Gastrocnemius medialis (tissue), 4 donors: ENCODE measurements at regions not wholly inside any gene's neighbourhood (a gene's known extent, or its start where the extent isn't known, plus 50 kb on each side); places are given as distances from the start of the nearest gene placed in this dataset.

ENCODE experiments used
- ATAC-seq, 2 donors: fragments of 150-250 bp; one replicate each; pipeline ENCODE4 v1.9.1; 2016
- DNase-seq, 2 donors: peaks; one replicate each; pipeline ENCODE4 v3.0.0-alpha.2; 2019
- H3K27ac ChIP-seq, 4 donors: fragments of 200-600 bp; sonication (generic); 1 replicate in 1 of 4; 2 replicates in 3 of 4; pipeline ENCODE4 v1.5.1; 2016 to 2018; ENCODE audit warnings: mild to moderate bottlenecking in 2 of 4, moderate library complexity in 1 of 4
- H3K27me3 ChIP-seq, 3 donors: fragments of 200-600 bp; sonication (generic) in 2 of 3; 1 replicate in 1 of 3; 2 replicates in 2 of 3; pipeline versions ENCODE4 v1.5.1 to v1.6.0; 2016 to 2019; ENCODE audit warnings: mild to moderate bottlenecking in 1 of 3, moderate library complexity in 1 of 3
- H3K36me3 ChIP-seq, 2 donors: fragments of 200-600 bp; sonication (generic) in 1 of 2; one replicate each; pipeline ENCODE4 v1.5.1; 2017 to 2018
- H3K4me1 ChIP-seq, 2 donors: fragments of 200-600 bp; sonication (generic) in 1 of 2; one replicate each; pipeline ENCODE4 v1.5.1; 2016 to 2017; ENCODE audit warnings: mild to moderate bottlenecking in 2 of 2
- H3K4me3 ChIP-seq, 4 donors: fragments of 200-600 bp; sonication (generic) in 3 of 4; 1 replicate in 1 of 4; 2 replicates in 3 of 4; pipeline ENCODE4 v1.5.1; 2016 to 2019; ENCODE audit warnings: mild to moderate bottlenecking in 2 of 4
- H3K9me3 ChIP-seq, 3 donors: fragments of 200-600 bp; sonication (generic) in 2 of 3; 1 replicate in 1 of 3; 2 replicates in 2 of 3; pipeline ENCODE4 v1.5.1; 2016 to 2019
- CTCF ChIP-seq, 5 experiments: fragments of 450-650 bp in 3 of 5; fragments of 200-600 bp in 2 of 5; sonication (generic) in 2 of 5; IDR thresholded peaks in 4 of 5; conservative IDR thresholded peaks in 1 of 5; 1 replicate in 4 of 5; 2 replicates in 1 of 5; pipeline ENCODE4 v1.5.1; 2016 to 2019; ENCODE audit warnings: antibody characterized with exemption in 5 of 5, mild to moderate bottlenecking in 3 of 5, moderate library complexity in 3 of 5
- POLR2A ChIP-seq, 2 donors: fragments of 450-650 bp; IDR thresholded peaks; one replicate each; pipeline ENCODE4 v1.6.1; 2017; ENCODE audit warnings: antibody characterized with exemption in 2 of 2, mild to moderate bottlenecking in 2 of 2, moderate library complexity in 2 of 2
- in situ Hi-C, 4 donors: fragments of 200-750 bp; cut with MboI; loops; one replicate each; pipeline versions ENCODE4 v1.15.0 to v1.8.0; 2017; ENCODE audit warnings: low sequenced_read_pairs in 4 of 4
- intact Hi-C: fragments of 100-400 bp; cut with DNase I; formaldehyde crosslinking; loops from one replicate; pipeline ENCODE4 v1.15.1; 2023; ENCODE audit warnings: low total_unique reads

DNA sequence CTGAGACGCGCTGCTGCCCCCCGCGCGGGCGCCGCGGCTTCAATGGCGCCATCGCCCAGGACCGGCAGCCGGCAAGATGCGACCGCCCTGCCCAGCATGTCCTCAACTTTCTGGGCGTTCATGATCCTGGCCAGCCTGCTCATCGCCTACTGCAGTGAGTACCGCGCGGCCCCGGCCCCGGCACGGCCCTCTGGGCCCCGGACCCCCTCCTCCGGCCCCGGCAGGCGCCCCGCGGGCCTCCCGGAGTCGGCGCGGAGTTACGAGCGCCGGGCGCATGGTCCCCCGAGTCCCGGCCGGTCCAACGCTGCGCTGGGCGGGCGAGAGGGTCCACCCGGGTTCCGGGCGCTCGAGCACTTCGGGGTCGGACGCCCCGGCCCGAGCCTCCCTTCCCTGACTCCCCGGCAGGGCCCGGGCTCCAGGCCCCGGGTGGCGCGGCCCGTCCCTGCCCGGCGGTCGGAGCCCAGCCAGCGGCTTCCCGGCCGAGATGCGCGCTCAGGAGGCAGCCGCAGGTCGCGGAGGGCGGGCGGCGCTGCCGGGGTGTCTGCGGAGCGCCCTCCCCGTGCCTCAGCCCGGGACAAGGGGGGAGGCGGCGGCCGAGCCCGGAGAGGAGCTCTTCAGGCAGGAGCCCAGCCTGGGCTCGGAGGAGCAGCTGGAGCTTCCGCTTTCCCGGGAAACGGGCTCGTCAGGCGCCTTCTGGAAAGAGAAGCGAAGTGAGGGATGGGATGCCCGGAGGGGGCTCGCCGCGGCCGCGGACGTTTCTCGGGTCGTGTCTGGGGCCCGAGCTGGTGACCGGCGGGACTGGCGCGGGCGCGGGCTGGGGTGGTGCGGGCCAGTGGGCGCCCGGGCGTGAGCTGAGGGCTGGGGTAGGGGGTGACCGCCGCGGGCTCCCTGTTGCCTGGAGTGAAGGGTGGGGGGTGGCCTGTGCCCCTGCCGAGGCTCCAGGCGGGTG lies 1337.8 kb downstream of the BRD1 start:
- Histone ChIP-seq H3K27me3 (peaks cover 12 to 39% (median 18%) of the 10 kb centered on the region in 3 donors), H3K9me3 (no peaks in the 10 kb centered on the region), H3K4me1 (no peaks in the 10 kb centered on the region), H3K27ac (no peak overlapping the region), H3K4me3 (peak overlapping the region; percentile 17 to 46 (median 28)), H3K36me3 (no peaks in the 10 kb centered on the region)
- no peak for DNase-seq
- no peak for ATAC-seq
- intact Hi-C loops: no loop called here
- in situ Hi-C loops: no loop called here
- TF ChIP-seq POLR2A (IDR thresholded peaks at IDR 0.05) (no peak), CTCF (IDR thresholded peaks at IDR 0.05 in 4 of 5, conservative IDR thresholded peaks at IDR 0.05 in 1 of 5) (no peak)

- H3K4me3 ChIP-seq: no peak overlapping the region
- in situ Hi-C loops: no loop called here
These were observed 1338.8 kb downstream of the BRD1 start for GRCh38 chr22:48488611-48489511.

DNA sequence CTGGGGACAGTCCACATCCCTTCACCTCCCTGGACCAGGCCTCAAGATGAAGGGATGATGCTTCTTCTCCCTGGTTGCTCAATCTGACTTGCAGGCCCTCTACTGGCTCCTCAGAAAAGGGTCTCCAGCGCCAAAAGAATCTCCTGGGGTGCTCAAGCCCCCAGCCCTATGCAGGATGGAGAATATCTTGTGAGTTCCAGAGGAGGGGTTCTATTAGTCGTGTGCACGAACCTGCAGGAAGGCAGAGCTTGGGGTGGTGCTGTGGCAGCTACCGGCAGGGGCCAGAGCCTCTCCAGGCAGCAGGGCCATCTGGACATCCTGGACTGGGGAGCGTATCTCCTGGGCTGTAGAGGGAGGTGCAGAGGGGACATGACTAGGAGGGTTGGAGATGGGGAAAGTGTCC lies 1339.5 kb downstream of the BRD1 start:
- no peak for TF ChIP-seq POLR2A (IDR thresholded peaks at IDR 0.05)
- TF ChIP-seq CTCF (IDR thresholded peaks at IDR 0.05 in 4 of 5, conservative IDR thresholded peaks at IDR 0.05 in 1 of 5): no peak
- DNase-seq: no peak
- intact Hi-C loops (no loop called here), in situ Hi-C loops (no loop called here)
- H3K4me3 ChIP-seq: no peak overlapping the region
- no peak overlapping the region for H3K27ac ChIP-seq
- peaks cover 12 to 39% (median 18%) of the 10 kb centered on the region in 3 donors for H3K27me3 ChIP-seq
- no peaks in the 10 kb centered on the region for H3K36me3 ChIP-seq
- H3K9me3 ChIP-seq: no peaks in the 10 kb centered on the region
- ATAC-seq: no peak
- H3K4me1 ChIP-seq: no peaks in the 10 kb centered on the region

More at GRCh38 chr22:48488611-48489511, 1338.8 kb downstream of the BRD1 start:
- Histone ChIP-seq H3K9me3 (no peaks in the 10 kb centered on the region), H3K4me1 (no peaks in the 10 kb centered on the region), H3K36me3 (no peaks in the 10 kb centered on the region), H3K27ac (no peak overlapping the region), H3K27me3 (peaks cover 12 to 39% (median 18%) of the 10 kb centered on the region in 3 donors)
- DNase-seq: no peak
- TF ChIP-seq POLR2A (IDR thresholded peaks at IDR 0.05) (no peak), CTCF (IDR thresholded peaks at IDR 0.05 in 4 of 5, conservative IDR thresholded peaks at IDR 0.05 in 1 of 5) (no peak)
- intact Hi-C loops: no loop called here
- ATAC-seq: no peak

- no peak for ATAC-seq
- H3K9me3 ChIP-seq: no peaks in the 10 kb centered on the region
- intact Hi-C loops: no loop called here
- no peaks in the 10 kb centered on the region for H3K36me3 ChIP-seq
- no peak overlapping the region for H3K4me3 ChIP-seq
- no peak for DNase-seq
- in situ Hi-C loops: no loop called here
- TF ChIP-seq CTCF (IDR thresholded peaks at IDR 0.05 in 4 of 5, conservative IDR thresholded peaks at IDR 0.05 in 1 of 5) (no peak), POLR2A (IDR thresholded peaks at IDR 0.05) (no peak)
- no peaks in the 10 kb centered on the region for H3K4me1 ChIP-seq
- H3K27me3 ChIP-seq: peaks cover 9 to 32% (median 16%) of the 10 kb centered on the region in 3 donors
- no peak overlapping the region for H3K27ac ChIP-seq
These were observed 1341.1 kb downstream of the BRD1 start for GRCh38 chr22:48486558-48486957.
